ENCODE measurements at regions not wholly inside any gene's neighbourhood (a gene's known extent, or its start where the extent isn't known, plus 50 kb on each side); places are given as distances from the start of the nearest gene placed in this dataset.

GRCh38 chr10:121024905-121025584 lies 173.9 kb downstream of the WDR11 start:
- DNase-seq (ENCODE audit: low spot score in 2 of 2) (no peak), FAIRE-seq (no peak)

GRCh38 chr10:121025731-121026130 lies 174.6 kb downstream of the WDR11 start:
- DNase-seq (ENCODE audit: low spot score in 2 of 2) (no peak), FAIRE-seq (no peak)

GRCh38 chr10:121027371-121027770 lies 176.2 kb downstream of the WDR11 start:
- DNase-seq (ENCODE audit: low spot score in 2 of 2) (no peak), FAIRE-seq (no peak)

GRCh38 chr10:121032460-121032859 lies 181.3 kb downstream of the WDR11 start:
- no peak for FAIRE-seq
- DNase-seq (ENCODE audit: low spot score in 2 of 2) = no peak

GRCh38 chr10:121033366-121033765 lies 182.2 kb downstream of the WDR11 start:
- DNase-seq (ENCODE audit: low spot score in 2 of 2) (no peak), FAIRE-seq (no peak)

- FAIRE-seq = no peak
- no peak for DNase-seq (ENCODE audit: low spot score in 2 of 2)
These were observed 185.3 kb downstream of the WDR11 start for GRCh38 chr10:121036431-121036830.

GRCh38 chr10:121041499-121041898 lies 190.3 kb downstream of the WDR11 start:
- FAIRE-seq (no peak), DNase-seq (ENCODE audit: low spot score in 2 of 2) (no peak)

GRCh38 chr10:121041906-121042305 lies 190.7 kb downstream of the WDR11 start:
- no peak for FAIRE-seq
- DNase-seq (ENCODE audit: low spot score in 2 of 2) = no peak

GRCh38 chr10:121042342-121042741 lies 191.2 kb downstream of the WDR11 start:
- DNase-seq (ENCODE audit: low spot score in 2 of 2) = no peak
- no peak for FAIRE-seq

- no peak for FAIRE-seq
These were observed 192.1 kb downstream of the WDR11 start for GRCh38 chr10:121043124-121043849.

GRCh38 chr10:121048749-121049148 lies 197.6 kb downstream of the WDR11 start:
- FAIRE-seq = no peak
- no peak for DNase-seq (ENCODE audit: low spot score in 2 of 2)

More at GRCh38 chr10:121043124-121043849, 192.1 kb downstream of the WDR11 start:
- DNase-seq (ENCODE audit: low spot score in 2 of 2) = no peak

- FAIRE-seq (no peak), DNase-seq (ENCODE audit: low spot score in 2 of 2) (no peak)
These were observed 198.3 kb downstream of the WDR11 start for GRCh38 chr10:121049489-121049888.

GRCh38 chr10:121049923-121050322 lies 198.8 kb downstream of the WDR11 start:
- DNase-seq (ENCODE audit: low spot score in 2 of 2) = no peak
- FAIRE-seq = no peak

- no peak for DNase-seq (ENCODE audit: low spot score in 2 of 2)
These were observed 200.0 kb downstream of the WDR11 start for GRCh38 chr10:121051171-121051570.

GRCh38 chr10:121051696-121052279 lies 200.6 kb downstream of the WDR11 start:
- no peak for FAIRE-seq
- no peak for DNase-seq (ENCODE audit: low spot score in 2 of 2)

More at GRCh38 chr10:121051171-121051570, 200.0 kb downstream of the WDR11 start:
- FAIRE-seq = no peak

GRCh38 chr10:121053151-121053550 lies 202.0 kb downstream of the WDR11 start:
- FAIRE-seq = no peak

GRCh38 chr10:121054874-121055273 lies 203.7 kb downstream of the WDR11 start:
- no peak for DNase-seq (ENCODE audit: low spot score in 2 of 2)
- no peak for FAIRE-seq

More at GRCh38 chr10:121053151-121053550, 202.0 kb downstream of the WDR11 start:
- no peak for DNase-seq (ENCODE audit: low spot score in 2 of 2)

- DNase-seq (ENCODE audit: low spot score in 2 of 2) = no peak
- no peak for FAIRE-seq
These were observed 206.1 kb downstream of the WDR11 start for GRCh38 chr10:121057269-121057668.

- no peak for FAIRE-seq
- DNase-seq (ENCODE audit: low spot score in 2 of 2) = no peak
These were observed 206.9 kb downstream of the WDR11 start for GRCh38 chr10:121058082-121058481.

- no peak for DNase-seq (ENCODE audit: low spot score in 2 of 2)
- FAIRE-seq = no peak
These were observed 208.2 kb downstream of the WDR11 start for GRCh38 chr10:121059351-121059750.

GRCh38 chr10:121062115-121062514 lies 211.0 kb downstream of the WDR11 start:
- DNase-seq (ENCODE audit: low spot score in 2 of 2) = no peak
- no peak for FAIRE-seq

GRCh38 chr10:121063744-121064143 lies 212.6 kb downstream of the WDR11 start:
- no peak for FAIRE-seq
- DNase-seq (ENCODE audit: low spot score in 2 of 2) = no peak
